Panc1 (cell line): ENCODE measurements at regions not wholly inside any gene's neighbourhood (a gene's known extent, or its start where the extent isn't known, plus 50 kb on each side); places are given as distances from the start of the nearest gene placed in this dataset.

Experiments
- ATAC-seq: fragments of 200-7000 bp; cut with Tn5 transposase; 2 replicates; pipeline ENCODE4 v1.9.1; 2020; ENCODE audit warnings: mild to moderate bottlenecking, moderate library complexity
- BruUV-seq: library from RNA; stranded (reverse); fragments of 400-500 nt; replicated peaks from 2 replicates; lab custom pipeline; 2021; lab: Mats Ljungman, UMichigan
- CTCF ChIA-PET: fragments of 300-600 bp; sonication (Branson Sonifier 250); formaldehyde crosslinking; loops from one replicate; lab custom pipeline; 2022; ENCODE audit warnings: antibody characterized with exemption; lab: Charles Lee
- POLR2A ChIA-PET: fragments of 300-600 bp; sonication (Branson Sonifier 250); formaldehyde crosslinking; loops from one replicate; lab custom pipeline; 2022; ENCODE audit warnings: antibody characterized with exemption; lab: Charles Lee
- DNase-seq: peaks from one replicate; pipeline ENCODE4 v3.0.0-alpha.2; 2010; ENCODE audit warnings: low read depth, low spot score
- H3K27ac ChIP-seq: 2 replicates; pipeline ENCODE4 v1.5.1; 2011; ENCODE audit warnings: mild to moderate bottlenecking, low read length, inconsistent platforms
- H3K27me3 ChIP-seq: fragments of 200-500 bp; sonication (Bioruptor generic); 2 replicates; pipeline ENCODE4 v1.6.0; 2014; ENCODE audit warnings: low read length, inconsistent platforms; ENCODE audit not compliant: control insufficient read depth, insufficient read depth
- H3K36me3 ChIP-seq: fragments of 200-500 bp; sonication (Bioruptor generic); 2 replicates; pipeline ENCODE4 v1.5.1; 2014; ENCODE audit warnings: inconsistent platforms, mild to moderate bottlenecking, low read length, moderate library complexity; ENCODE audit not compliant: control insufficient read depth, insufficient read depth
- H3K4me1 ChIP-seq: 2 replicates; pipeline ENCODE4 v1.5.1; 2011; ENCODE audit warnings: inconsistent platforms, mild to moderate bottlenecking, low read length, moderate library complexity; ENCODE audit not compliant: control insufficient read depth, insufficient read depth
- H3K4me3 ChIP-seq, 2 experiments: 2 replicates each; pipeline ENCODE4 v1.5.1; 2011 to 2012; ENCODE audit warnings: low read depth in 2 of 2, low read length in 2 of 2, mild to moderate bottlenecking in 2 of 2, inconsistent platforms in 1 of 2, moderate library complexity in 1 of 2
- H3K9me3 ChIP-seq: fragments of 200-500 bp; sonication (Bioruptor generic); 2 replicates; pipeline ENCODE4 v1.5.1; 2014; ENCODE audit warnings: low read depth, mild to moderate bottlenecking, inconsistent platforms, low read length, moderate library complexity; ENCODE audit not compliant: control insufficient read depth, insufficient read depth
- CTCF ChIP-seq: fragments of 450-650 bp; IDR thresholded peaks from 2 replicates; pipeline ENCODE4 v1.5.1; 2017; ENCODE audit warnings: mild to moderate bottlenecking
- POLR2AphosphoS5 ChIP-seq: IDR thresholded peaks from 2 replicates; pipeline ENCODE4 v1.6.1; 2012; ENCODE audit warnings: mild to moderate bottlenecking, low read depth, low read length, moderate library complexity
- REST ChIP-seq, 2 experiments: IDR thresholded peaks; 2 replicates each; pipeline ENCODE4 v1.6.1; 2011 to 2012; ENCODE audit warnings: low read depth in 2 of 2, control low read depth in 1 of 2, low read length in 1 of 2, mild to moderate bottlenecking in 1 of 2, moderate library complexity in 1 of 2; ENCODE audit not compliant: insufficient read depth in 1 of 2
- SIN3A ChIP-seq: IDR thresholded peaks from 2 replicates; pipeline ENCODE4 v1.6.1; 2012; ENCODE audit warnings: low read depth, mild to moderate bottlenecking, low read length, moderate library complexity, borderline replicate concordance; ENCODE audit not compliant: insufficient read depth
- TCF7L2 ChIP-seq: IDR thresholded peaks from 2 replicates; pipeline ENCODE4 v1.6.1; 2011; ENCODE audit warnings: mild to moderate bottlenecking, low read depth, low read length, inconsistent platforms
- in situ Hi-C: cut with HindIII; loops from 2 replicates; pipeline ENCODE4 v1.10.0; 2016; ENCODE audit warnings: low sequenced_read_pairs, low pct_unique_long_range_greater_than_20kb
- intact Hi-C: fragments of 100-400 bp; cut with micrococcal nuclease; formaldehyde crosslinking; loops from one replicate; pipeline ENCODE4 v1.10.0; 2022; ENCODE audit not compliant: unreplicated experiment

GRCh38 chr7:367351-367901 lies 77.5 kb downstream of the FOXL3 start:
- in situ Hi-C loops = no loop called here
- peaks cover 2% of the 10 kb centered on the region; the same call in 1 of the 2 replicates for H3K27me3 ChIP-seq
- no peak for DNase-seq

GRCh38 chr7:368651-369475 lies 78.9 kb downstream of the FOXL3 start:
- H3K4me1 ChIP-seq = no peaks in the 10 kb centered on the region
- intact Hi-C loops (no loop called here), in situ Hi-C loops (no loop called here)
- no peak for ATAC-seq
- H3K27me3 ChIP-seq = no peaks in the 10 kb centered on the region
- H3K4me3 ChIP-seq = no peak overlapping the region
- ChIA-PET POLR2A (no interaction called here), CTCF (no interaction called here)
- BruUV-seq = no TSS peak
- no peak for DNase-seq
- H3K27ac ChIP-seq = no peak overlapping the region
- H3K36me3 ChIP-seq = no peaks in the 10 kb centered on the region
- no peak for TF ChIP-seq CTCF
- H3K9me3 ChIP-seq = no peaks in the 10 kb centered on the region

More at GRCh38 chr7:367351-367901, 77.5 kb downstream of the FOXL3 start:
- Histone ChIP-seq H3K36me3 (no peaks in the 10 kb centered on the region), H3K9me3 (no peaks in the 10 kb centered on the region), H3K27ac (no peak overlapping the region), H3K4me1 (peaks cover 2% of the 10 kb centered on the region; the same call in 1 of the 2 replicates), H3K4me3 (no peak overlapping the region)
- BruUV-seq = no TSS peak
- intact Hi-C loops = no loop called here
- ATAC-seq = no peak
- CTCF ChIA-PET = no interaction called here
- no peak for TF ChIP-seq POLR2AphosphoS5
- TF ChIP-seq CTCF = no peak
- TF ChIP-seq SIN3A = no peak
- no peak for TF ChIP-seq TCF7L2
- no peak for TF ChIP-seq REST (IDR thresholded peaks at IDR 0.05; ENCODE audit: insufficient read depth in 1 of 2, low read depth in 2 of 2, low read length in 1 of 2)
- POLR2A ChIA-PET = no interaction called here
